K562 (cell line): ENCODE measurements at regions not wholly inside any gene's neighbourhood (a gene's known extent, or its start where the extent isn't known, plus 50 kb on each side); places are given as distances from the start of the nearest gene placed in this dataset.

ENCODE experiments used
- CBX3 ChIP-seq, 2 experiments: IDR thresholded peaks; 1 replicate in 1 of 2; 2 replicates in 1 of 2; pipeline ENCODE4 v1.6.1; 2012; ENCODE audit warnings: inconsistent platforms in 2 of 2, low read length in 2 of 2, borderline replicate concordance in 1 of 2, control low read depth in 1 of 2
- CREM ChIP-seq: IDR thresholded peaks from 2 replicates; pipeline ENCODE4 v1.6.1; 2014; ENCODE audit warnings: antibody characterized with exemption, low read depth
- FOS ChIP-seq: IDR thresholded peaks from 3 replicates; pipeline ENCODE4 v1.6.1; 2011; ENCODE audit not compliant: insufficient read length; ENCODE audit errors: extremely low read depth
- GATA2 ChIP-seq: sonication (generic); formaldehyde crosslinking; IDR thresholded peaks from 2 replicates; pipeline ENCODE4 v1.4.0; 2020; ENCODE audit warnings: mild to moderate bottlenecking, missing genetic modification reagents
- HDAC1 ChIP-seq, 2 experiments: fragments of 450-650 bp; IDR thresholded peaks; 2 replicates each; pipeline ENCODE4 v1.6.1; 2016 to 2017; ENCODE audit warnings: inconsistent platforms in 1 of 2, mild to moderate bottlenecking in 1 of 2, moderate library complexity in 1 of 2
- MAZ ChIP-seq, 2 experiments: fragments of 450-650 bp in 1 of 2; sonication (generic) in 1 of 2; formaldehyde crosslinking; IDR thresholded peaks in 1 of 2; conservative IDR thresholded peaks in 1 of 2; 2 replicates each; pipeline versions ENCODE4 v1.4.0 to v1.5.0; 2020; ENCODE audit warnings: mild to moderate bottlenecking in 1 of 2, missing genetic modification reagents in 1 of 2
- MED1 ChIP-seq: sonication (generic); formaldehyde crosslinking; IDR thresholded peaks from 2 replicates; pipeline ENCODE4 v1.8.1; 2023; ENCODE audit warnings: missing genetic modification reagents, borderline replicate concordance
- MIER1 ChIP-seq: fragments of 450-650 bp; IDR thresholded peaks from 2 replicates; pipeline ENCODE4 v1.6.1; 2016; ENCODE audit warnings: antibody characterized with exemption, mild to moderate bottlenecking, low read depth
- MYNN ChIP-seq, 2 experiments: sonication (generic); formaldehyde crosslinking in 1 of 2; IDR thresholded peaks; 2 replicates each; pipeline versions ENCODE4 v1.5.0 to v1.6.1; 2016 to 2020; ENCODE audit warnings: antibody characterized with exemption in 1 of 2, missing genetic modification reagents in 1 of 2
- NEUROD1 ChIP-seq: fragments of 150-350 bp; IDR thresholded peaks from 2 replicates; pipeline ENCODE4 v1.6.1; 2014; ENCODE audit warnings: borderline replicate concordance, low read length, low read depth; ENCODE audit not compliant: partially characterized antibody
- RBFOX2 ChIP-seq: fragments of 200-400 bp; formaldehyde crosslinking; IDR thresholded peaks from 2 replicates; pipeline ENCODE4 v1.6.1; 2017; ENCODE audit warnings: low read depth, mild to moderate bottlenecking, low read length, moderate library complexity
- TAL1 ChIP-seq: fragments of 450-650 bp; IDR thresholded peaks from 2 replicates; pipeline ENCODE4 v1.6.1; 2016; ENCODE audit warnings: mild to moderate bottlenecking
- TBP ChIP-seq: optimal IDR thresholded peaks from 2 replicates; pipeline ENCODE3; 2011; ENCODE audit warnings: low read depth, low read length, improper control_type of control experiment
- YY1 ChIP-seq, 3 experiments: IDR thresholded peaks; 2 replicates each; pipeline ENCODE4 v1.6.1; 2011; ENCODE audit warnings: low read length in 2 of 3, mild to moderate bottlenecking in 2 of 3, moderate library complexity in 2 of 3, borderline replicate concordance in 1 of 3, control low read depth in 1 of 3, low read depth in 1 of 3; ENCODE audit not compliant: insufficient read depth in 3 of 3, insufficient replicate concordance in 2 of 3, control insufficient read depth in 1 of 3, insufficient read length in 1 of 3; ENCODE audit errors: extremely low read depth in 1 of 3
- ZBTB1 ChIP-seq: sonication (generic); formaldehyde crosslinking; IDR thresholded peaks from 2 replicates; pipeline ENCODE4 v1.8.1; 2023; ENCODE audit warnings: missing genetic modification reagents, low read depth, mild to moderate bottlenecking, borderline replicate concordance
- ZBTB8A ChIP-seq: fragments of 450-650 bp; IDR thresholded peaks from 2 replicates; pipeline ENCODE4 v1.6.1; 2018; ENCODE audit warnings: mild to moderate bottlenecking, moderate library complexity; ENCODE audit not compliant: partially characterized antibody
- ZNF23 ChIP-seq: fragments of 250-450 bp; sonication (Bioruptor Pico); IDR thresholded peaks from 2 replicates; pipeline ENCODE4 v1.4.0; 2020; ENCODE audit warnings: mild to moderate bottlenecking
- ZNF592 ChIP-seq: fragments of 450-650 bp; IDR thresholded peaks from 2 replicates; pipeline ENCODE4 v1.6.1; 2017; ENCODE audit warnings: antibody characterized with exemption, mild to moderate bottlenecking
- ZNF79 ChIP-seq: fragments of 250-450 bp; sonication (Bioruptor Pico); IDR thresholded peaks from 2 replicates; pipeline ENCODE4 v1.4.0; 2020; ENCODE audit warnings: low read depth, mild to moderate bottlenecking, moderate library complexity
- TF ChIP-seq, protein P1 (sequence below): sonication (generic); IDR thresholded peaks from 2 replicates; pipeline ENCODE4 v1.6.1; 2016

GRCh38 chr2:217092710-217093379, 233.0 kb upstream of the TNP1 start (continued):
- no peak for TF ChIP-seq ZNF23 (CRISPR knock-in tag)
- TF ChIP-seq MIER1, result no peak
- 0 out of 2 replicates have a peak, but pooled peaks have one; percentile 11 for TF ChIP-seq ZNF592
- peak; percentile 97 for TF ChIP-seq TAL1
- TF ChIP-seq, protein P1, sequence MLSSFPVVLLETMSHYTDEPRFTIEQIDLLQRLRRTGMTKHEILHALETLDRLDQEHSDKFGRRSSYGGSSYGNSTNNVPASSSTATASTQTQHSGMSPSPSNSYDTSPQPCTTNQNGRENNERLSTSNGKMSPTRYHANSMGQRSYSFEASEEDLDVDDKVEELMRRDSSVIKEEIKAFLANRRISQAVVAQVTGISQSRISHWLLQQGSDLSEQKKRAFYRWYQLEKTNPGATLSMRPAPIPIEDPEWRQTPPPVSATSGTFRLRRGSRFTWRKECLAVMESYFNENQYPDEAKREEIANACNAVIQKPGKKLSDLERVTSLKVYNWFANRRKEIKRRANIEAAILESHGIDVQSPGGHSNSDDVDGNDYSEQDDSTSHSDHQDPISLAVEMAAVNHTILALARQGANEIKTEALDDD, result peak; percentile 70; the same call in 1 of the 2 replicates
- TF ChIP-seq HDAC1 (IDR thresholded peaks at IDR 0.05), result peak in 1 of 2 experiments; percentile 52; a peak in 1 of 4 replicates
- no peak for TF ChIP-seq FOS
- peak; percentile 43; the same call in 1 of the 2 replicates for TF ChIP-seq RBFOX2
- TF ChIP-seq MED1 (CRISPR knock-in tag), result no peak
- TF ChIP-seq ZBTB8A, result no peak
- TF ChIP-seq GATA2 (CRISPR knock-in tag), result peak; percentile 98
- 0 out of 2 replicates have a peak, but pooled peaks have one; percentile 52 for TF ChIP-seq MYNN (IDR thresholded peaks at IDR 0.05)
- no peak for TF ChIP-seq MYNN (CRISPR knock-in tag; IDR thresholded peaks at IDR 0.05)
- peak; percentile 58 for TF ChIP-seq CREM
- no peak for TF ChIP-seq ZNF79
- TF ChIP-seq ZBTB1 (CRISPR knock-in tag), result peak; percentile 81; the same call in 1 of the 2 replicates
- 0 out of 4 replicates have a peak, but pooled peaks of 1 of the 2 experiments have one; percentile 32 for TF ChIP-seq MAZ (CRISPR knock-in tag; conservative IDR thresholded peaks at IDR 0.05 in 1 of 2, IDR thresholded peaks at IDR 0.05 in 1 of 2)
- TF ChIP-seq CBX3 (IDR thresholded peaks at IDR 0.05; ENCODE audit: borderline replicate concordance in 1 of 2, low read length in 2 of 2), result peak in 1 of 2 experiments; percentile 83; a peak in 1 of 3 replicates
- peak in 2 of 3 experiments; percentile 20 to 31 for TF ChIP-seq YY1 (IDR thresholded peaks at IDR 0.05; ENCODE audit: borderline replicate concordance in 1 of 3, control insufficient read depth in 1 of 3, extremely low read depth in 1 of 3, insufficient read depth in 3 of 3, insufficient read length in 1 of 3, insufficient replicate concordance in 2 of 3, low read depth in 1 of 3, low read length in 2 of 3)
- TF ChIP-seq NEUROD1, result peak; percentile 51
- peak; percentile 25 for TF ChIP-seq TBP
